NCI-H748 (cell line): ENCODE measurements at regions not wholly inside any gene's neighbourhood (a gene's known extent, or its start where the extent isn't known, plus 50 kb on each side); places are given as distances from the start of the nearest gene placed in this dataset.
"Not testable (repeated sequence)": the region's sequence is repeated elsewhere in the genome, so short reads cannot be mapped to it uniquely, and the experiment has no call there.

Source experiments
- DNase-seq: peaks from one replicate; lab custom pipeline; 2025; ENCODE audit not compliant: unreplicated experiment; lab: John Stamatoyannopoulos, UW

- no peak for DNase-seq
Measured at GRCh38 chr7:156020566-156020965, 208.3 kb upstream of the SHH start.

DNA sequence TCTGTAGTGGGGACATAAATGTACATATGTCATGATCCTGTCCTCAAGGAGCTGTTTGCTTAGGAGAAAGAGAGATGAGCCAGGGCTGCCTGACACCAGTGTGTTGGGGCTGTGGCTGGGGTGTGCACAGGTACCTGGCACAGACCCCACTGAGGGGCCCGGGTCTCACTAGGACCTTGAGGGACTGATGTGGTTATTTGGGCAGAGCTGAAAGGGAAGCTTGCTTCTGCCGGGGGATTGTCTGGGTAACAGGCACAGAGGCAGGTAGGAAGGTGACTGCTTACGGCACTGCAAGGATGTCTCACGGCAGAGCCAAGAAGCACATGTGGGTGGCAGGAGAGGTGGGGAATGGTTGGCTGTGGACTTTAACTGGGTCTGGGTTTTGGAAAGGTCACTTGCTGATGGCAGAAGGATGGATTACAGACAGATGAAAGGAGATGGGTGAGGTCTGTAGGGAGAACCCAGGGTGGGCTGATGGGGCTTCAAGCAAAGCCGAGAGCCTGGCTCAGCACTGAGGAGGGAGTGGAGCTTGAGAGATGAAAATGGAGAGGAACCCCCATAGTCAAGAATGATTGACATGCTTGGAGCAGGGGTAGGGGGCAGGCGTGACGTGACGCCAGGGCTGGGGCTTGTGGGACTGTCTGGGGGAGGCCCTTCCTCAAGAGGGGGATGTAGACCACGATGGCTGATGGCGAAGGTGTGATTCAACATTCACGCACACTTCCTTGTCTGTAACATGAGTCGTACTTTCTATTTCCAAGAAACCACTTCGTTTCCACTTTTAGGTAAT, 207.7 kb upstream of the SHH start:
- DNase-seq: no peak

DNA sequence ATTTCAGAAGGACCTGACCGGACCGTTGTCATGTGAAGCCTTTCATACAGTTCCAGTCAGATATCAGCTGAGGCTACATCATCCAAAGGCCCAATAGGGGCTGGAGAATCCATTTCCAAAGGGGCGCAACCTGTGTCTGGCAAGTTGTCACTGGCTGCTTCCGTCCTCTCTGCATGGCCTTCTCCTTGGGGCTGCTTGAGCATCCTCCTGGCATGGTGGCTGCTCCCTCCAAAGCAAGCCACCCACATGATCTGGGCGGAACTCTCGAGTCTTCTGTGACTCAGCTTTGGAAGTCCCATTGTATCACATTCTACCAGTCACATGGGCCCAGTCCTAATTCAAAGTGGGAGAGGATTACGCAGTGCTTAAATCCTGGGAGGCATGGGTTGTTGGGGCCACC, 207.0 kb upstream of the SHH start:
- DNase-seq: no peak

DNA sequence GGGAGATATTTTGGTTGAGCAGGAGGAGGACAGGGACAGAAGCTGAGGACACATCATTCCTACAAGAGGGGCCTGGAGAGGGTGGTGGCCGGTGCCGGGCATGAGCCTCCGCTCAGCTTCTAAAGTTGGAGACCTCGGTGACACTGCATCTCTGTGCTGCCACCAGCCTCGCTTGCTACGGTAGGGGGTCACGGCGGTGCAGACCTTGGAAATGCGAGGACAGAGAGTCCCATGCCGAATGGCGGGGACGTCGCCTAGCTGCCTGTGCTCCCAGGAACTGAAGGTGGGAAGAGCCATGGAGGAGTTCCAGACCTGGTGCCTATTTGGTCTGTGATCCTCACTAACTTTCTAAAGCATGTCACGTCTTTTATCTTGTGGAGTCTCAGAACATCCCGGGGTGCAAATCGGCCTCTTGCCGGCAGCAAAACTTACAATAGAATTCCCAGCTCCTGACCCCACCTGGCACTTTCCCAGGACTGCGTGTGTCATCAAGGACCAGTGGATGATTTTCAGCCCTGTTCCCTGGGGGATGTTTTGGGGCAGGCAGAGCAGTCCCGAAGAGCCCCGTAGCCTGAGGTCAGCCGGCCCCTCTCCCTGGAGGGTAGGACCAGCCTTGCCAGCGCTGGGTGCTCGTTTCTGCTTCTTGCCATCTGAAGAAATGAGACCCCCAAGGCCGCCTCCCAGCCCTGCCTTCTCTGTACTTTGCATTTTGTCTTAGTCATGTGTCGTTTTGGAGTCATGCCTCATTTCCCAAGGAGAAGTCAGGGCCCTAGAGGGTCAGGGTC, 205.8 kb upstream of the SHH start:
- no peak for DNase-seq

DNA sequence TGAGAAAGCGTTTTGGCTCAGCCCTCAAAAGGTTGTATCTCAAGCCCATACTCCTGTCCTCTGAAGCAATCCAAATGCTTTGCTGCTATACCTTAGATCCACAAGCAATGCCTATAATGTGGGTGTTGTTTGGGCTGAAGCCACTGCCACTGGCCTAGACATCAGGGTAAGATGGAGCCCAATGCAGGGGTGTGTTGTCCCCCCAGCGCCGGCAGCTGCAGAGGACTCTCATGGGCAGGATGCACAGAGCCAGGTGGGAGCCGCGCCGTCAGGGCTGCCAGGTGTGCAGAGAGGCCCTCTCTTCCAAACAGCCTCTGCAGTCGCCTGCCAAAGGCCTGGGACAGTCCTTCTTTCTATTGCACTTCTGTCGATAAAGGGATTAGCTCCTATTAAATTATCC, 205.2 kb upstream of the SHH start:
- DNase-seq: no peak

GRCh38 chr7:156015237-156016020, 203.2 kb upstream of the SHH start:
- DNase-seq: no peak

GRCh38 chr7:156014808-156015207, 202.5 kb upstream of the SHH start:
- no peak for DNase-seq

DNA sequence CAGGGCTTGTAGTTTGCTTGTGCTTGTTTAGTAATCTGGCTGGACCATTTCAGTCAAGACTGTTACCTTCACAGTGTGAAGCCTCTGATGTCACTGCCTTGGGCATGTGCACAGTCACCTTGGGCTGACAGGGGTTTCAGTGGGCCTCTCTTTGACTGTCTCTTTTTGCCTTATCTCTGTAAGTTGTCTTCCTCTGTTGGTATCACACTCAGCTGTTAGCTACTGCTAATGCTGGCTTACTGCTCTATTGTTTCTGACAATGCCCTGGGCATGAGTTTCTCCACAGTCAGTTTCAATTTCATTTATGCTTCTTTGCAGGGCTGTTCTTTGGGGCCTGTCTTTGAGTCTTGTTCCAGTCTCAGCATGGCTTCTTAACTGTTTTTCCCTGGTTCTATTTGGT, 201.9 kb upstream of the SHH start:
- no peak for DNase-seq

DNA sequence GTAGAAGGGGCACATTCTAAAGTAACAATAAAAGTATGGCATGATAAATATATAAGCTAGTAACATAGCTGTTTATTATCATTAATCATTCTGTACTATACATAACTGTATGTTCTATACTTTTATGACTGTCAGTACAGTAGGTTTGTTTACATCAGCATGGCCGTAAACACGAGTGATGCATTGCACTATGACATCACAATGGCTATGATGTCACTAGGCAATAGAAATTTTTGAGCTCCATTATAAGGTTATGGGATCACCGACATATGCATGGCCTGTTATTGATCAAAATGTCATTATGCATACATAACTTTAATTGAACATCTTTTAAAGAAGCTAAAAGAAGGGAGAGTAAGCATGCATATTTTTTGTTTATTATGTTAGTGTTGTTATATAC, 200.1 kb upstream of the SHH start:
- DNase-seq: no peak

- DNase-seq: no peak
Measured at GRCh38 chr7:156009569-156009968, 197.3 kb upstream of the SHH start.

DNA sequence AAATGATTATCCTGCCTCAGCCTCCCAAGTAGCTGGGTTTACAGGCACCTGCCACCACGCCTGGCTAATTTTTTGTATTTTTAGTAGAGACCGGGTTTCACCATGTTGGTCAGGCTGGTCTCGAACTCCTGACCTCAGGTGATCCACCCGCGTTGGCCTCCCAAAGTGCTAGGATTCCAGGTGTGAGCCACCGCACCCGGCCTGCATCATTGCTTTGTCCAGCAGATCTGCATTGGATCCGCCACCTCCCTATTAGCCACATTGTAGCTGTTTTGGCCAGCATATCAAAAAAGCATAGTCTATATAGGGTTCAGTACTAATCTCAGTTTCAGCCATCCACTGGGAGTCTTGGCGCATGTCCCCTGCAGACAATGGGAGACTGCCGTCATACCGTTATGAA, 194.6 kb upstream of the SHH start:
- not testable (repeated sequence) for DNase-seq

DNA sequence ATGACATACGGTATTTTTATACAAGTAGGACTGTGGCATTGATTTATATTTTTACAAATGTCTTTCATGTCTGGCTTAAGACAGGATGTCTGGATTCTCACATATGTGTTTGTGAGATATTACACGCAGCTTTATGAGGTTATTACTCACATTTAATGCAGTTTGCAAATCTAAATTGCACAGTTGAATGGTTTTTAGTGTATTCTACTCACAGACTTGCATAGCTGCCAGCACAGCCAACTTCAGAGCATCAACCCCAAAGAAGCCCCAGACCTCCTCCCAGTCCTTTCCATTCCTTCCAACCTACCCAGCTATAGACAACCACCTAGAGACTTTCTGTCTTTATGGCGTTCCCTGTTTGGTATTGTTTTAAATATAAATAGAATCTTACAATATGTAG, 193.8 kb upstream of the SHH start:
- no peak for DNase-seq

GRCh38 chr7:156005202-156005691, 193.0 kb upstream of the SHH start:
- DNase-seq: no peak

DNA sequence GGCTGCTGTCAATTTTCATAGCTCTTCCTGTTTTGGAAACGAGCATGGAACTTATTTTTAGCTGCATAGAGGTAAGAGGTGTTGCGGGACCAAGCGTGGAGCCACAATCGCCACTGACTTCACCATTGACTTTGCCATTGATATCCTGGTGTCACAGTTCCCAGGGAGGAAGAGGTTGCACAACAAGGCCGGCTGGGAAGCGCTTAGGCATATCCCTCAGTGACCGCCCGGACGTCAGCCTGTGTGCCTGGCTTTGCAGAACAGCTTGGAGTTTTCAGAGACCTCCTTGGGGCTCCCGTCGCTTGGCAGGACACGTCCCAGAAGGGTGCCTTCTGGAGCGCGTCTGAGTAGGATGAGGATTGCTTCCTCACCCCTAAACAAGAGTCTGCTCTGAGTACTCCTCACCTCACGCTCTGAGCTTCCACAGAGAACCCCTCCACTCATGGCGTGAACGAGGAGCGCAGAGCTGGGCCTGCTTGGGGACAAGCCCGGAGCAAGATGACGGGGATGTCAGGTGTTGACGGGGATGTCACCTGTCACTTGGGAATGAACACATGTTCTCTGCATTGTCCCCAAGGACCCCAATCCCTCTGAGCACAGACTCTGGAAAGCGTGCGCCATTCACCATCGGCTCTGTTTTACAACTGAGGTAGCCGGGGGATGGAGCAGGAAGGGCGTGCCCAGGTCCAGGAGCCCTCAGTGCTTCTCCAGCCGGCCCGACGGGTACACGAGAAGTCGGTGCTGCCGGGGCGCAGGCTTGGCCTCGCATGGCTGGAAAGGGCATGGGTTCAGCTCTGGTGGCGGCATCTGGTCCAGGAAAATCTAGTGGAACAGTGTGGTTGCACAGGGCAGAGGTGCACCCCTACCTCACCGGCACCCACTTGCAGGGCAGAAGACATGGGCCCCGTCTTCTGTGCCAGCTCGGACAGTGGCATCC, 192.3 kb upstream of the SHH start:
- DNase-seq: no peak

DNA sequence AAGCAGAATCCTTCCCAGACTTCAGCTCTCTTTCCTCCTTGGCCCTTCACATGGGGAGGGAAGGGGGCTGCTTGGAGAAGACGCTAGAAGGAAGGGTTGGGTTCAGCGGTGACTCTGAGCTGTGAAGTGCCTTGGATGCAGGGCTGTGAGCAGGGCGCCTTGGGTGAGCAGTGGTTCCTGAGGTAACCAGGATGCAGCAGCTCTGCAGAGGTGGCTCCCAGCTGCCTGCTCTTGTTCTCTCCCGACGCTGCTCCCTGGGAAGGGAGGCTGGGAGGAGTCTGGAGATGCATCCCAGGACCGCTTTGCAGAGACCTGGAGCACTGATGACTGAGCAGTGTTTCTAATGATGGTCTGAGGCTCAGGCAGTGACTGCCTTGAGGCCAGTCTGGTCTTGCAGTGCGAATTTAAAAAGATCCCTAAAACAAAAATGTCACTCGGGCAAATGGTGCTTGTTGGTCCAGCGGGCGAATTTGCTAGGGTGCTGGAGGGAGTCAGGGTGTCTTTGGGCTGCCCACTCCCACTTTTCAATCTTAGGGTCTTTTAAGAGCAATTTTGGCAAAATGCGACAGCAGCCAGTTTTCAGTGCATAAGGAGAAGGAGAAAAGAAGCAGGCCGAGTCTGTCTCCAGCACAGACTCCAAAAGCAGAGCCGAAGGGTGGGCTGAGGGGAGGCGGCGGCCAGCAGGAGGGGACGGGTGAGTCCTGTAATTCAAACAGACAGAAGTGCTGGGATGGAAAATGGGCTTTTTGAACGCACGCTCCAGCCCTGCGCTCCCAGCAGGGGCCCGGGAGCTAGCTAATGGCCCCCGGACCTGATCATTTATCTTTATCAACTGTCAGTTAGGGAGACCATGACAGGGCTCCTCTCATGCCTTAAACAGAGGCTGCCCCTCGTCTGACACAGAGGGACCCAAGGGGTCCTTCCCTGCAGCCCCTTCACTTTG, 191.2 kb upstream of the SHH start:
- DNase-seq: no peak

- DNase-seq: no peak
Measured at GRCh38 chr7:156002362-156003066, 190.3 kb upstream of the SHH start.

DNA sequence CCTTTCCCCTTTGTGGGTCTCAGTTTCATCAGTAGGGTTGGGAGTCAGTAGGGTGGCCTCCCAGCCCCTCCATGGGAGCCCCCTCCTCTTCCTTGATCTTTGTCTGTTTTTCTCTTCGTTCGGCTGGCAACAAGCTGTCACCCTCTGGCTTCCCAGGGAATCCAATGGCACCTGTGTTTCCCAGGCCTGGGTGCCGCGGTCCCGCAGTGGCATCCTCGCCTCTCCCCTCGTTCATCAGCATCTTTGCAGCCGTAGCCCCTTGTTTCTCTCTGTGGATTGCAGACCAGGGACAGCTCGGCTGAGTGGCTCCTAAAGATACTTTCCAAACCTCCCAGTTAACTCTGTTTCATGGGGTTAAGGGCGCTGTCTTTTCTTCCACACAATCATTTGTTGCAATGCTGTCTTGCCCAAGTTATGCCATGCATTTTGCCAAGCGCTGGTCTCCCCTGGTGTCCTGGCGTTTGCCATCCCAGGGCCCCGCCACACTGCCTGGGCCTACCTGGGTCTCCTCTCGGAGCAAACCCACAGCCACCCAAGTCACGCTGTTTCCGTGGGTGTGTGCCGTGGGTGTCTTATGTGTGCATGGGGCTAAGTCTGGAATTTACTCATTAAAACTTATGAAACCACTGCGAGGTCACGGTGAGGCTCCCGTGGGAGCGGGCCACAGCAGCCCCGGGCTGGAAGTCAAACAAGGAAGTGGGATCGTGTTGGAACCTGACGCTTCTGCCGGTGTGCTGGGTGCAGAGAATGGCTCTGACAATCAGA, 189.4 kb upstream of the SHH start:
- no peak for DNase-seq
